ENCODE measurements at regions not wholly inside any gene's neighbourhood (a gene's known extent, or its start where the extent isn't known, plus 50 kb on each side); places are given as distances from the start of the nearest gene placed in this dataset.

DNA sequence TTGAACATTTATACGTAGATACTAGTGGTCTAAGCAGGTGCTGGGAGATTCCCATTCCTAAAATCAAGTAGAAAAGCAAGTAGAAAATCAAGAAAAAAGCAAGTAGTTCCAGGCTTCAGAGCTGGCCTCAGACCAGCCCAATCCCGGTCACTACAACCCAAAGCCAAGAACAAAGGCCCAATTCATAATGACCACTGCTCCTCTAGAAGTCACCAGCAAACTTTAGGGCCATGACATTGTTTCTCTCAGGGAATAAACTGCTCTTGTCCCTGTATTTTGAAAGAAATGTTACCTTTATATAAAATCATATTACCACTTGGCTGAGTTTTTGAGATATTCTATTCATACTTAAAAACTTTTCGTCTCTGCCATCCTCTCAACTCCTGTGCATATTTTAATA, 106.3 kb upstream of the IL12A start (continued):
- TF ChIP-seq, protein P1, sequence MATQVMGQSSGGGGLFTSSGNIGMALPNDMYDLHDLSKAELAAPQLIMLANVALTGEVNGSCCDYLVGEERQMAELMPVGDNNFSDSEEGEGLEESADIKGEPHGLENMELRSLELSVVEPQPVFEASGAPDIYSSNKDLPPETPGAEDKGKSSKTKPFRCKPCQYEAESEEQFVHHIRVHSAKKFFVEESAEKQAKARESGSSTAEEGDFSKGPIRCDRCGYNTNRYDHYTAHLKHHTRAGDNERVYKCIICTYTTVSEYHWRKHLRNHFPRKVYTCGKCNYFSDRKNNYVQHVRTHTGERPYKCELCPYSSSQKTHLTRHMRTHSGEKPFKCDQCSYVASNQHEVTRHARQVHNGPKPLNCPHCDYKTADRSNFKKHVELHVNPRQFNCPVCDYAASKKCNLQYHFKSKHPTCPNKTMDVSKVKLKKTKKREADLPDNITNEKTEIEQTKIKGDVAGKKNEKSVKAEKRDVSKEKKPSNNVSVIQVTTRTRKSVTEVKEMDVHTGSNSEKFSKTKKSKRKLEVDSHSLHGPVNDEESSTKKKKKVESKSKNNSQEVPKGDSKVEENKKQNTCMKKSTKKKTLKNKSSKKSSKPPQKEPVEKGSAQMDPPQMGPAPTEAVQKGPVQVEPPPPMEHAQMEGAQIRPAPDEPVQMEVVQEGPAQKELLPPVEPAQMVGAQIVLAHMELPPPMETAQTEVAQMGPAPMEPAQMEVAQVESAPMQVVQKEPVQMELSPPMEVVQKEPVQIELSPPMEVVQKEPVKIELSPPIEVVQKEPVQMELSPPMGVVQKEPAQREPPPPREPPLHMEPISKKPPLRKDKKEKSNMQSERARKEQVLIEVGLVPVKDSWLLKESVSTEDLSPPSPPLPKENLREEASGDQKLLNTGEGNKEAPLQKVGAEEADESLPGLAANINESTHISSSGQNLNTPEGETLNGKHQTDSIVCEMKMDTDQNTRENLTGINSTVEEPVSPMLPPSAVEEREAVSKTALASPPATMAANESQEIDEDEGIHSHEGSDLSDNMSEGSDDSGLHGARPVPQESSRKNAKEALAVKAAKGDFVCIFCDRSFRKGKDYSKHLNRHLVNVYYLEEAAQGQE (IDR thresholded peaks at IDR 0.05; ENCODE audit: unreplicated experiment), result no peak

DNA sequence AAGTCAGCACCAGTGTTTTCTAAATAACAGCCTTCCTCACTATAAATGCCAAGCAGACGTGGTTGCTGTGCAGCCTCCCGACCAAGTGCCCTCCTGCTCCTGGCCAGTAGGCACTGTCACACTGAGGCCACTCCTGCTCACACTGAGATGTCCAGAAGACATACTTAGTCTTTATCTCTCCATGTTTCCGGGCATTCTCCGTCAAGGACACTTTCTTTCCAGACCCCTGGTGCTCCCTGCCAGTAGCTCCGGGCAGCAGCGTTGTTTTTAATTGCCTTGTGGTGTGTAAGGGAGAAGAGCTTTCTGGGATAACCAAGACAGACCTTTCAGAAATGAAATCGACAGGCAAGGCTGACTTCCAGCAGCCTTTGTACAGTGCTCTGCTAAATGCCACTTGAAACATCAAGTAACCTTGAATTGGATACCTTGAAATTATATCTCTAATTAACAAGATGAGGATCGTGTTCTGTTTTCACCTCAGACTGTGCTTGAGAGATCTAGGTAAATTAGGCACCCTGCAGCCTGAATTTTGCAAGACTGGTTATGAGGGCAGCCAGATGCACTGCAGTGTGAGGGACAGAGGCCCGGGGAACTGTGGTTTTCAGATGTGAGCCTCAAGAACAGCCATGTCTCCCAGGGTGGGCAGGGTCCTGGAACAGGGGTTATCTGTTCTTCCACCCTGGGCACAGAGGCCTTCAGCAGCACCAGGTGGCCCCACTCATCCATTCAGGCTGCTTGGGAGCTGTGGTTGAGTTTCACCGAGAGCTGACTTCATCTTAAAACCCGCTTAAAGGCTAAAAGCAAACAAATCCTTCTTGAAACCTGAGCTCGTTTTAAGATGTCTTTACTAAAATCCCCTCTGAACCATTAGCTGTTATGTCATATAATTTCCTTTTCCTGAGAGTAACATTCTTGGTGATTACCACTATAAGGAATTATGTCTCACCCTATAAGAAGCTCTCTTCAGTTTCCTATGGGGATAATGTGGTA, 105.5 kb upstream of the IL12A start:
- Histone ChIP-seq H3K27me3 (ENCODE audit: insufficient read depth) (no peaks in the 10 kb centered on the region), H3K4me1 (ENCODE audit: insufficient read depth) (peaks cover 19% of the 10 kb centered on the region; the same call in 1 of the 2 replicates), H3F3A (replicated peaks; ENCODE audit: low read depth) (no peaks in the 10 kb centered on the region), H3K4me2 (no peak overlapping the region), H3K4me3 (no peak overlapping the region), H2AFZ (no peak overlapping the region), H3K27ac (ENCODE audit: low read depth) (0 out of 2 replicates have a peak overlapping the region, but pooled peaks have one; percentile 47), H3K36me3 (ENCODE audit: insufficient read depth) (no peaks in the 10 kb centered on the region), H3K79me2 (replicated peaks; ENCODE audit: insufficient read depth) (peaks cover 7% of the 10 kb centered on the region; the same call in 1 of the 2 replicates), H4K20me1 (replicated peaks; ENCODE audit: insufficient read depth) (no peaks in the 10 kb centered on the region), H3K9me2 (ENCODE audit: insufficient read depth) (no peaks in the 10 kb centered on the region)
- peak; percentile 36 for ATAC-seq
- Mint-ChIP-seq H3K36me3 (ENCODE audit: low read depth) (peaks cover 4% of the 10 kb centered on the region; the same call in 2 of the 3 replicates), H3K27ac (peak overlapping the region; percentile 62; the same call in 1 of the 2 replicates), H3K27me3 (ENCODE audit: insufficient read depth, low read depth, poor library complexity) (no peaks in the 10 kb centered on the region), H3K4me1 (peaks cover 20% of the 10 kb centered on the region), H3K9me3 (no peaks in the 10 kb centered on the region), H3K4me3 (no peak overlapping the region)
- no peak for DNase-seq (ENCODE audit: low spot score)
- TF ChIP-seq NANOG (IDR thresholded peaks at IDR 0.05; ENCODE audit: borderline replicate concordance) (no peak), JUNB (IDR thresholded peaks at IDR 0.05; ENCODE audit: unreplicated experiment) (no peak), EZH2phosphoT487 (IDR thresholded peaks at IDR 0.05; ENCODE audit: unreplicated experiment) (no peak), STAT1 (IDR thresholded peaks at IDR 0.05; ENCODE audit: unreplicated experiment) (no peak), ZNF331 (CRISPR knock-in tag; IDR thresholded peaks at IDR 0.05; ENCODE audit: low read depth) (no peak), POLR2AphosphoS5 (IDR thresholded peaks at IDR 0.05; ENCODE audit: low read depth) (no peak), CREB1 (CRISPR knock-in tag; IDR thresholded peaks at IDR 0.05; ENCODE audit: low read depth) (no peak), EZH2 (IDR thresholded peaks at IDR 0.05; ENCODE audit: low read depth, unreplicated experiment) (no peak), ZNF114 (CRISPR knock-in tag; IDR thresholded peaks at IDR 0.05) (no peak)
- TF ChIP-seq, protein P1 (IDR thresholded peaks at IDR 0.05; ENCODE audit: unreplicated experiment), result no peak
- TF ChIP-seq, protein P2, sequence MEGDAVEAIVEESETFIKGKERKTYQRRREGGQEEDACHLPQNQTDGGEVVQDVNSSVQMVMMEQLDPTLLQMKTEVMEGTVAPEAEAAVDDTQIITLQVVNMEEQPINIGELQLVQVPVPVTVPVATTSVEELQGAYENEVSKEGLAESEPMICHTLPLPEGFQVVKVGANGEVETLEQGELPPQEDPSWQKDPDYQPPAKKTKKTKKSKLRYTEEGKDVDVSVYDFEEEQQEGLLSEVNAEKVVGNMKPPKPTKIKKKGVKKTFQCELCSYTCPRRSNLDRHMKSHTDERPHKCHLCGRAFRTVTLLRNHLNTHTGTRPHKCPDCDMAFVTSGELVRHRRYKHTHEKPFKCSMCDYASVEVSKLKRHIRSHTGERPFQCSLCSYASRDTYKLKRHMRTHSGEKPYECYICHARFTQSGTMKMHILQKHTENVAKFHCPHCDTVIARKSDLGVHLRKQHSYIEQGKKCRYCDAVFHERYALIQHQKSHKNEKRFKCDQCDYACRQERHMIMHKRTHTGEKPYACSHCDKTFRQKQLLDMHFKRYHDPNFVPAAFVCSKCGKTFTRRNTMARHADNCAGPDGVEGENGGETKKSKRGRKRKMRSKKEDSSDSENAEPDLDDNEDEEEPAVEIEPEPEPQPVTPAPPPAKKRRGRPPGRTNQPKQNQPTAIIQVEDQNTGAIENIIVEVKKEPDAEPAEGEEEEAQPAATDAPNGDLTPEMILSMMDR (conservative IDR thresholded peaks at IDR 0.05; ENCODE audit: low read depth in 2 of 2), result no peak
- TF ChIP-seq, protein P3, sequence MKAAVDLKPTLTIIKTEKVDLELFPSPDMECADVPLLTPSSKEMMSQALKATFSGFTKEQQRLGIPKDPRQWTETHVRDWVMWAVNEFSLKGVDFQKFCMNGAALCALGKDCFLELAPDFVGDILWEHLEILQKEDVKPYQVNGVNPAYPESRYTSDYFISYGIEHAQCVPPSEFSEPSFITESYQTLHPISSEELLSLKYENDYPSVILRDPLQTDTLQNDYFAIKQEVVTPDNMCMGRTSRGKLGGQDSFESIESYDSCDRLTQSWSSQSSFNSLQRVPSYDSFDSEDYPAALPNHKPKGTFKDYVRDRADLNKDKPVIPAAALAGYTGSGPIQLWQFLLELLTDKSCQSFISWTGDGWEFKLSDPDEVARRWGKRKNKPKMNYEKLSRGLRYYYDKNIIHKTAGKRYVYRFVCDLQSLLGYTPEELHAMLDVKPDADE (IDR thresholded peaks at IDR 0.05), result no peak
